ENCODE measurements at regions not wholly inside any gene's neighbourhood (a gene's known extent, or its start where the extent isn't known, plus 50 kb on each side); places are given as distances from the start of the nearest gene placed in this dataset.

DNA sequence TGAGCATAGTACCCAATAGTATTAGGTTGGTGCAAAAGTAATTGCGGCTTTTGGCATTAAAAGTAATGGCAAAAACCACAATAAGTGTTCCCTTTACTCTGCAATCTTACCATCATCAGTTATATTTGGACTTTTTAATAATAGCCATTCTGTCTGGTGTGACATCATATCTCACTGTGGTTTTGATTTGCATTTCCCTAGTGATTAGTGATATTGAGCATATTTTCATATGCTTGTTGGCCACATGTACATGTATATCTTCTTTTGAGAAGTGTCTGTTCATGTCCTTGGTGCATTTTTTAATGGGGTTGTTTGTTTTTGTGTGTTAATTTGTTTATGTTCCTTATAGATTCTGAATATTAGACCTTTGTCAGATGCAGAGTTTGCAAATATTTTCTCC, 289.9 kb downstream of the FAM170A start:
- H3K27ac ChIP-seq (ENCODE audit: low read depth, low read length): no peak overlapping the region
- Mint-ChIP-seq H3K27me3 (peaks cover 0 to 1% of the 10 kb centered on the region in 2 donors), H3K4me1 (no peaks in the 10 kb centered on the region), H3K9me3 (peaks cover 0 to 15% (median 5%) of the 10 kb centered on the region in 5 donors), H3K4me3 (no peak overlapping the region), H3K36me3 (no peaks in the 10 kb centered on the region), H3K27ac (no peak overlapping the region)
- CTCF ChIA-PET: no interaction called here
- H3K4me3 ChIP-seq (ENCODE audit: low read length): no peak overlapping the region
- H3K27me3 ChIP-seq (ENCODE audit: insufficient read depth, low read length, poor library complexity, severe bottlenecking): no peaks in the 10 kb centered on the region
- POLR2A ChIA-PET: no interaction called here
- H3K4me1 ChIP-seq (ENCODE audit: insufficient read depth, low read length): no peaks in the 10 kb centered on the region
- H3K9me3 ChIP-seq (ENCODE audit: low read length): no peaks in the 10 kb centered on the region
- H3K36me3 ChIP-seq (ENCODE audit: insufficient read depth, low read length): no peaks in the 10 kb centered on the region
- no peak for DNase-seq

DNA sequence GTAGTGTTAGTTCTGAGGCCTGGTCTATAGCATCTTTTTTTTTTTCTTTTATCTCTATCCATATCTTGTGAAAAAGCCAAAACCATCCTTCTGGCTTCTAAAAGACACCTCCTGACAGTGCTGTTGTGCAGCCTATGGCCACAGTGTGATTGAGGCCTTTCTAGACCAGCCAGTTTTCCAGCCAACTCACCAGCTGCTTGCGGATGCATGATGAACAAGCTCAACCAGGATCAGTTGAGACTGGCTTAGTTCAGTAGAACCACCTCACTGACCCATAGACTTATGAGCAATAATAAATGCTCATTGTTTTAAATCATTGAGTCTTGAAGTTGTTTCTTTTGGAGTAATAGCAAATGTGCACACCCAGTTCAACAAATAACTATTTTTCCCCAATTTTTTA, 296.9 kb downstream of the FAM170A start:
- Histone ChIP-seq H3K27ac (ENCODE audit: low read depth, low read length) (no peak overlapping the region), H3K9me3 (ENCODE audit: low read length) (no peaks in the 10 kb centered on the region), H3K36me3 (ENCODE audit: insufficient read depth, low read length) (no peaks in the 10 kb centered on the region), H3K27me3 (ENCODE audit: insufficient read depth, low read length, poor library complexity, severe bottlenecking) (no peaks in the 10 kb centered on the region), H3K4me1 (ENCODE audit: insufficient read depth, low read length) (no peaks in the 10 kb centered on the region), H3K4me3 (ENCODE audit: low read length) (no peak overlapping the region)
- Mint-ChIP-seq H3K27ac (no peak overlapping the region), H3K9me3 (peaks cover 3 to 21% (median 5%) of the 10 kb centered on the region in 5 donors), H3K27me3 (peaks cover 0 to 1% of the 10 kb centered on the region in 2 donors), H3K4me1 (no peaks in the 10 kb centered on the region), H3K36me3 (no peaks in the 10 kb centered on the region), H3K4me3 (no peak overlapping the region)
- no peak for DNase-seq
- CTCF ChIA-PET: no interaction called here
- POLR2A ChIA-PET: no interaction called here

DNA sequence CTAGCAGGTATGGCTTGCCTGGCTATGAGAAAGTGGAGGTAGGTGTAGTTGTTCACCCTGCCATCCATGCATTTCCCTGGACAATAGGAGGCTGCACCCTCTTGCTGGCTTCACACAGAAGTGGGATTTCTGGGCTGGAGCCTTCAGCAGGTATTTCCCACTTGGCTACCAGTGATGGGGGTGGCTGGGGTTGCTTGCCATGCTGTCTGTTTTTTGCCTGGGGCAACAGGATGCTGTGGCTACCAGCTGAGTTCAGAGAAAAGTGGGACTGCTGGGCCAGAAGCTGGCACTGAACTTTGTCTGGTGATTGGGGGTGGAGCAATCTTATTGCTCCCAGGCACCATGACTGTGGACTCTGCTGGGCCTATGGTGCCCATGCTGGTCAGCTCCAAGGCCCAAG, 299.6 kb downstream of the FAM170A start:
- POLR2A ChIA-PET: no interaction called here
- no peaks in the 10 kb centered on the region for H3K4me1 Mint-ChIP-seq
- no peaks in the 10 kb centered on the region for H3K4me1 ChIP-seq (ENCODE audit: insufficient read depth, low read length)
- no peak overlapping the region for H3K27ac ChIP-seq (ENCODE audit: low read depth, low read length)
- no peaks in the 10 kb centered on the region for H3K9me3 ChIP-seq (ENCODE audit: low read length)
- H3K9me3 Mint-ChIP-seq: peaks cover 0 to 12% (median 5%) of the 10 kb centered on the region in 5 donors
- H3K27me3 Mint-ChIP-seq: no peaks in the 10 kb centered on the region
- no peaks in the 10 kb centered on the region for H3K36me3 ChIP-seq (ENCODE audit: insufficient read depth, low read length)
- no peak overlapping the region for H3K4me3 Mint-ChIP-seq
- no peak for DNase-seq
- no peaks in the 10 kb centered on the region for H3K36me3 Mint-ChIP-seq
- CTCF ChIA-PET: no interaction called here
- no peaks in the 10 kb centered on the region for H3K27me3 ChIP-seq (ENCODE audit: insufficient read depth, low read length, poor library complexity, severe bottlenecking)
- H3K27ac Mint-ChIP-seq: no peak overlapping the region
- H3K4me3 ChIP-seq (ENCODE audit: low read length): no peak overlapping the region

DNA sequence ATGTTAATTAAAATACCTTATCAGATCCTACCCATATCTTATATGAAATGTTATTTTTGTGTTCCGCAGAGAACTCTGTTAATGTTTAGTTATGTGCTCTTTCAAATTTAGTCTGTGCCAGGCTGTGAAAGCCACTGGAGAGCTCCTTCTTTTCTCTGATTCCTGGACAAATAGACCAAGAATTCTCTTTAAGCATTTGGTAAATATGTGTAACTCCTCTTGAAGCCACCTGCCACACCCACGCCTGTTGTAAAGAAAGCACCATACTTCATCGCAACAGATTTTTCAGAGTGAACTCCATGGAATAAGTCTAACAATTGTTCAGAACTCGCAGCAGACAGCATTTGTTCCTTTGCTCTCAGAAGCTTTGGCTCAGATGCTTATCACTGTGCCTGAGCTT, 301.1 kb downstream of the FAM170A start:
- CTCF ChIA-PET: no interaction called here

DNA sequence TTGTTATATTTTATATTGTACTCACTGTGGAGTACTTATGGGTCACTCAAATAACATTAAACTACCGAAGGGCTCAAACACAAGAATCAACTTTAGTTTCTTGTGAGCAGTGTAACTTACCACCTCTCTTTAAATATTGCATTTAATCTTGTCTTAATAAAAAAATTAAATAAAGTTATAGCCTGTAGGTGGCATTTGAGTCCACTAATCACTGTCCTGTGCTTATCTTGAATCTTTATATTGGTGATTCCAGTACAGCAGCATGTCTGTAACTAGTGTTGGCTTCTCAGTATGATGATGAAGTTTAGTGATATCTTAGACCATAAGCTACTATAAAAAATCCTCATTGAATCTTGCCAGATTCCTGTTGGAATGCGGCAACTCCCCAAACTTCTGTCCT, 313.8 kb downstream of the FAM170A start:
- ChIA-PET POLR2A (no interaction called here), CTCF (no interaction called here)
- Mint-ChIP-seq H3K9me3 (peaks cover 5 to 22% (median 11%) of the 10 kb centered on the region in 5 donors), H3K36me3 (no peaks in the 10 kb centered on the region), H3K4me1 (no peaks in the 10 kb centered on the region), H3K27ac (no peak overlapping the region), H3K27me3 (peaks cover 0 to 3% of the 10 kb centered on the region in 2 donors), H3K4me3 (no peak overlapping the region)
- no peak for DNase-seq
- Histone ChIP-seq H3K4me1 (ENCODE audit: insufficient read depth, low read length) (no peaks in the 10 kb centered on the region), H3K9me3 (ENCODE audit: low read length) (no peaks in the 10 kb centered on the region), H3K27ac (ENCODE audit: low read depth, low read length) (no peak overlapping the region), H3K4me3 (ENCODE audit: low read length) (no peak overlapping the region), H3K27me3 (ENCODE audit: insufficient read depth, low read length, poor library complexity, severe bottlenecking) (no peaks in the 10 kb centered on the region), H3K36me3 (ENCODE audit: insufficient read depth, low read length) (no peaks in the 10 kb centered on the region)

More for the DNA sequence above, 301.1 kb downstream of the FAM170A start:
- no peaks in the 10 kb centered on the region for H3K4me1 ChIP-seq (ENCODE audit: insufficient read depth, low read length)
- H3K4me3 ChIP-seq (ENCODE audit: low read length): no peak overlapping the region
- H3K4me1 Mint-ChIP-seq: no peaks in the 10 kb centered on the region
- H3K4me3 Mint-ChIP-seq: no peak overlapping the region
- DNase-seq: no peak
- H3K27me3 Mint-ChIP-seq: no peaks in the 10 kb centered on the region
- POLR2A ChIA-PET: no interaction called here
- no peaks in the 10 kb centered on the region for H3K36me3 Mint-ChIP-seq
- no peaks in the 10 kb centered on the region for H3K27me3 ChIP-seq (ENCODE audit: insufficient read depth, low read length, poor library complexity, severe bottlenecking)
- no peaks in the 10 kb centered on the region for H3K36me3 ChIP-seq (ENCODE audit: insufficient read depth, low read length)
- H3K27ac ChIP-seq (ENCODE audit: low read depth, low read length): no peak overlapping the region
- no peaks in the 10 kb centered on the region for H3K9me3 ChIP-seq (ENCODE audit: low read length)
- no peak overlapping the region for H3K27ac Mint-ChIP-seq
- H3K9me3 Mint-ChIP-seq: peaks cover 2 to 23% (median 5%) of the 10 kb centered on the region in 5 donors

DNA sequence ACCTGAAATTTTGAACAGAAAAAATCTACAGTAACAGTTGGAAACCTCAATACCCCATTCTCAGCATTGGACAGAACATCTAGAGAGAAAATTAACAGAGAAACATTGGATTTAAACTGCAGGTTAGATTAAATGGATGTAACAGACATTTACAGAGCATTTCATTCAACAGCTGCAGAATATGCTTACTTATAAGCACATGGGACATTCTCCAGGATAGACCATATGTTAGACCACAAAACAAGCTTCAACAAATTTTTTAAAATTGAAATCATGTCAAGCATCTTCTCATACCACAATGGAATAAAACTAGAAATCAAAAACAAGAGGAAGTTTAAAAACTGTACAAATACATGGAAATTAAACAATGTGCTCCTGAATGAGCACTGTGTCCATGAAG, 316.3 kb downstream of the FAM170A start:
- Histone ChIP-seq H3K27ac (ENCODE audit: low read depth, low read length) (no peak overlapping the region), H3K36me3 (ENCODE audit: insufficient read depth, low read length) (no peaks in the 10 kb centered on the region), H3K4me1 (ENCODE audit: insufficient read depth, low read length) (no peaks in the 10 kb centered on the region), H3K4me3 (ENCODE audit: low read length) (no peak overlapping the region), H3K9me3 (ENCODE audit: low read length) (no peaks in the 10 kb centered on the region), H3K27me3 (ENCODE audit: insufficient read depth, low read length, poor library complexity, severe bottlenecking) (no peaks in the 10 kb centered on the region)
- Mint-ChIP-seq H3K4me3 (no peak overlapping the region), H3K27me3 (peaks cover 0 to 3% of the 10 kb centered on the region in 2 donors), H3K9me3 (peaks cover 0 to 16% (median 7%) of the 10 kb centered on the region in 5 donors), H3K4me1 (no peaks in the 10 kb centered on the region), H3K36me3 (no peaks in the 10 kb centered on the region), H3K27ac (no peak overlapping the region)
- ChIA-PET POLR2A (no interaction called here), CTCF (no interaction called here)
- DNase-seq: no peak

DNA sequence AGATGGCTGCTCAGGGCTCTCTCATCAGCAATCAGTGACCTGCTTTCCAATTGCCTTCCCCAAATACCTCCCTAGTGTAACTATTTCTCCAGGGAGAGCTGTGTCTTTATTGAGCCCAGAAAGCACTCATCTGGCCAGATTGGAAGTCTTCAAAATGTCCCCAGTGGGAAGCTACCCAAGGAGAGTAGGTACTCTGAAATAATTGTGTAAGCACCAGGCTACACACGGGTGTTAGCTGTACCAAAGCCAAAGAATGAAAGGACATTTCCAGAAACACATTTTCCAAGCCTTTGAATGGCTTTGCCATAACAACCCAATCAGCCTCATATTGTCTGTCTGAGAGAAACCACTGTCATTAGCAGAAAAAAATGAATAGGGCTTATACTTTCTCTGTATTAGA, 318.8 kb downstream of the FAM170A start:
- H3K36me3 Mint-ChIP-seq: no peaks in the 10 kb centered on the region
- CTCF ChIA-PET: no interaction called here
- POLR2A ChIA-PET: no interaction called here
- DNase-seq: no peak
- no peaks in the 10 kb centered on the region for H3K27me3 ChIP-seq (ENCODE audit: insufficient read depth, low read length, poor library complexity, severe bottlenecking)
- H3K4me1 ChIP-seq (ENCODE audit: insufficient read depth, low read length): no peaks in the 10 kb centered on the region
- H3K36me3 ChIP-seq (ENCODE audit: insufficient read depth, low read length): no peaks in the 10 kb centered on the region
- H3K27ac Mint-ChIP-seq: no peak overlapping the region
- no peak overlapping the region for H3K4me3 Mint-ChIP-seq
- no peak overlapping the region for H3K27ac ChIP-seq (ENCODE audit: low read depth, low read length)
- H3K27me3 Mint-ChIP-seq: no peaks in the 10 kb centered on the region
- H3K9me3 Mint-ChIP-seq: peaks cover 0 to 17% (median 4%) of the 10 kb centered on the region in 5 donors
- H3K4me1 Mint-ChIP-seq: no peaks in the 10 kb centered on the region
- H3K9me3 ChIP-seq (ENCODE audit: low read length): no peaks in the 10 kb centered on the region
- H3K4me3 ChIP-seq (ENCODE audit: low read length): no peak overlapping the region

DNA sequence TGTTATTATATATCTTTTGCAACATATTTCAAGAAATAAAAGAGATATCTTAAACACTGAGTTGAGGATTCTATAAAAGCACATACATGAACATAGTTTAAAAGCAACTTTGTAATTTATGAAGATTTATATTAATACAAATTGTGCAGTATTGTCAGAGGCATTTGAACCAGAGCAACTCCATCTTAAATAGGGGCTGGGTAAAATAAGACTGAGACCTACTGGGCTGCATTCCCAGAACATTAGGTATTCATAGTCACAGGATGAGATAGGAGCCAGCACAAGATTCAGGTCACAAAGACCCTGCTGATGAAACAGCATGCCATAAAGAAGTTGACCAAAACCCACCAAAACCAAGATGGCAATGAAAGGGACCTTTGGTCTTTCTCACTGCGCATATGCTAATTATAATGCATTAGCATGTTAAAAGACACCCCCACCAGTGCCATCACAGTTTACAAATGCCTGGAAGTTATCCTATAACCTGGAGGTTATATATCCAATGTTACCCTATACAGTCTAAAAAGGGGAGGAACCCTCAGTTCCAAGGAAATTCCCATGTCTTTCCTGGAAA, 320.2 kb downstream of the FAM170A start:
- H3K9me3 ChIP-seq (ENCODE audit: low read length): no peaks in the 10 kb centered on the region
- POLR2A ChIA-PET: no interaction called here
- H3K27ac ChIP-seq (ENCODE audit: low read depth, low read length): no peak overlapping the region
- H3K4me1 Mint-ChIP-seq: no peaks in the 10 kb centered on the region
- no peak overlapping the region for H3K4me3 Mint-ChIP-seq
- no peak for DNase-seq
- no peak overlapping the region for H3K4me3 ChIP-seq (ENCODE audit: low read length)
- H3K36me3 ChIP-seq (ENCODE audit: insufficient read depth, low read length): no peaks in the 10 kb centered on the region
- H3K27me3 Mint-ChIP-seq: no peaks in the 10 kb centered on the region
- no peaks in the 10 kb centered on the region for H3K4me1 ChIP-seq (ENCODE audit: insufficient read depth, low read length)
- H3K27me3 ChIP-seq (ENCODE audit: insufficient read depth, low read length, poor library complexity, severe bottlenecking): no peaks in the 10 kb centered on the region
- no peak overlapping the region for H3K27ac Mint-ChIP-seq
- CTCF ChIA-PET: no interaction called here
- peaks cover 0 to 17% (median 4%) of the 10 kb centered on the region in 5 donors for H3K9me3 Mint-ChIP-seq
- no peaks in the 10 kb centered on the region for H3K36me3 Mint-ChIP-seq
